ENCODE measurements at regions not wholly inside any gene's neighbourhood (a gene's known extent, or its start where the extent isn't known, plus 50 kb on each side); places are given as distances from the start of the nearest gene placed in this dataset.

GRCh38 chr21:24323536-24323935 is 1283.7 kb downstream of the MRPL39 start:
- no peak for TF ChIP-seq TCF12 (IDR thresholded peaks at IDR 0.05; ENCODE audit: low read depth)
- no peak for TF ChIP-seq CEBPB (IDR thresholded peaks at IDR 0.05)
- TF ChIP-seq TAF1 (IDR thresholded peaks at IDR 0.05; ENCODE audit: low read depth): no peak
- TF ChIP-seq, protein P1, sequence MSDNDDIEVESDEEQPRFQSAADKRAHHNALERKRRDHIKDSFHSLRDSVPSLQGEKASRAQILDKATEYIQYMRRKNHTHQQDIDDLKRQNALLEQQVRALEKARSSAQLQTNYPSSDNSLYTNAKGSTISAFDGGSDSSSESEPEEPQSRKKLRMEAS (IDR thresholded peaks at IDR 0.05): no peak
- TF ChIP-seq NFIC (IDR thresholded peaks at IDR 0.05): no peak
- no peak for TF ChIP-seq EGR1 (IDR thresholded peaks at IDR 0.05)
- no peak for TF ChIP-seq YY1 (IDR thresholded peaks at IDR 0.05; ENCODE audit: low read depth)
- TF ChIP-seq, protein P2, sequence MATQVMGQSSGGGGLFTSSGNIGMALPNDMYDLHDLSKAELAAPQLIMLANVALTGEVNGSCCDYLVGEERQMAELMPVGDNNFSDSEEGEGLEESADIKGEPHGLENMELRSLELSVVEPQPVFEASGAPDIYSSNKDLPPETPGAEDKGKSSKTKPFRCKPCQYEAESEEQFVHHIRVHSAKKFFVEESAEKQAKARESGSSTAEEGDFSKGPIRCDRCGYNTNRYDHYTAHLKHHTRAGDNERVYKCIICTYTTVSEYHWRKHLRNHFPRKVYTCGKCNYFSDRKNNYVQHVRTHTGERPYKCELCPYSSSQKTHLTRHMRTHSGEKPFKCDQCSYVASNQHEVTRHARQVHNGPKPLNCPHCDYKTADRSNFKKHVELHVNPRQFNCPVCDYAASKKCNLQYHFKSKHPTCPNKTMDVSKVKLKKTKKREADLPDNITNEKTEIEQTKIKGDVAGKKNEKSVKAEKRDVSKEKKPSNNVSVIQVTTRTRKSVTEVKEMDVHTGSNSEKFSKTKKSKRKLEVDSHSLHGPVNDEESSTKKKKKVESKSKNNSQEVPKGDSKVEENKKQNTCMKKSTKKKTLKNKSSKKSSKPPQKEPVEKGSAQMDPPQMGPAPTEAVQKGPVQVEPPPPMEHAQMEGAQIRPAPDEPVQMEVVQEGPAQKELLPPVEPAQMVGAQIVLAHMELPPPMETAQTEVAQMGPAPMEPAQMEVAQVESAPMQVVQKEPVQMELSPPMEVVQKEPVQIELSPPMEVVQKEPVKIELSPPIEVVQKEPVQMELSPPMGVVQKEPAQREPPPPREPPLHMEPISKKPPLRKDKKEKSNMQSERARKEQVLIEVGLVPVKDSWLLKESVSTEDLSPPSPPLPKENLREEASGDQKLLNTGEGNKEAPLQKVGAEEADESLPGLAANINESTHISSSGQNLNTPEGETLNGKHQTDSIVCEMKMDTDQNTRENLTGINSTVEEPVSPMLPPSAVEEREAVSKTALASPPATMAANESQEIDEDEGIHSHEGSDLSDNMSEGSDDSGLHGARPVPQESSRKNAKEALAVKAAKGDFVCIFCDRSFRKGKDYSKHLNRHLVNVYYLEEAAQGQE (IDR thresholded peaks at IDR 0.05; ENCODE audit: low read depth): no peak
- no peak for TF ChIP-seq RAD21 (IDR thresholded peaks at IDR 0.05; ENCODE audit: low read depth)
- no peak for TF ChIP-seq EP300 (IDR thresholded peaks at IDR 0.05; ENCODE audit: borderline replicate concordance)
- TF ChIP-seq FOXM1 (IDR thresholded peaks at IDR 0.05; ENCODE audit: borderline replicate concordance, low read depth): no peak
- no peak for TF ChIP-seq CREB1 (IDR thresholded peaks at IDR 0.05; ENCODE audit: low read depth)
- no peak for TF ChIP-seq ZBTB7A (IDR thresholded peaks at IDR 0.05; ENCODE audit: low read depth)
- TF ChIP-seq, protein P3, sequence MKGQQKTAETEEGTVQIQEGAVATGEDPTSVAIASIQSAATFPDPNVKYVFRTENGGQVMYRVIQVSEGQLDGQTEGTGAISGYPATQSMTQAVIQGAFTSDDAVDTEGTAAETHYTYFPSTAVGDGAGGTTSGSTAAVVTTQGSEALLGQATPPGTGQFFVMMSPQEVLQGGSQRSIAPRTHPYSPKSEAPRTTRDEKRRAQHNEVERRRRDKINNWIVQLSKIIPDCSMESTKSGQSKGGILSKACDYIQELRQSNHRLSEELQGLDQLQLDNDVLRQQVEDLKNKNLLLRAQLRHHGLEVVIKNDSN (IDR thresholded peaks at IDR 0.05): no peak
- no peak for TF ChIP-seq TEAD4 (IDR thresholded peaks at IDR 0.05)

DNA sequence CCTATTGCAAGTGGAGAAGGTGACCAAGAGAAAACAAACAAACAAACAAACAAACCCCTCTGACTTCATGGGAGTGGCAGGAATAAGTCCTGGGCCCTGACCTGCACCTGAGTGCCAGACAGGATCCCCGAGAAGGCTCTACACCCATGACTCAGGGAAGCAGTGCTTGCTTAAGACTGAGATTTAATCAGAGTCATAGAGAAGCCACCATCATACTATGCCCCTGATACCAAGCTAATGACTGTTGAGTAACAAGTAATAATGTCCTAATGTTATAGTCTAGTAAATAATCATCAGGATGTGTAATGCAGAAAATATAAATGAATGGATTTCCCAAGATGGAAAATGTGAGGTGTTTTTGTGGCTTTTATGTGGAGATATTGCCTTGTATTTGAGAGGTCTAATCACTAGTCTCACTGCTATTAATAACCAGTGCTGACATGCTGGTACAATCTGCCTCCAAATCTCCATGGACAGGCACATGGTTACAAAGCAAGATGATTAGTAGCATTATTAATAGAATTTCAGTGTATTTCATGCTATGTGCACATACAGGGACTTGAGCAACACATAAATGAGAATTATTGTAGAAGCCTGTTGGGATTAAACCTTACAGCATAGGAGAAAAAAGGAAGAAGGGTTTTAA is 1290.9 kb downstream of the MRPL39 start:
- TF ChIP-seq, protein P1 (IDR thresholded peaks at IDR 0.05): no peak
- TF ChIP-seq TAF1 (IDR thresholded peaks at IDR 0.05; ENCODE audit: low read depth): no peak
- TF ChIP-seq EP300 (IDR thresholded peaks at IDR 0.05; ENCODE audit: borderline replicate concordance): no peak
- TF ChIP-seq YY1 (IDR thresholded peaks at IDR 0.05; ENCODE audit: low read depth): no peak
- TF ChIP-seq, protein P2 (IDR thresholded peaks at IDR 0.05; ENCODE audit: low read depth): no peak

GRCh38 chr21:24310788-24311187 is 1296.5 kb downstream of the MRPL39 start:
- no peak for TF ChIP-seq TCF12 (IDR thresholded peaks at IDR 0.05; ENCODE audit: low read depth)
- TF ChIP-seq ZBTB7A (IDR thresholded peaks at IDR 0.05; ENCODE audit: low read depth): no peak
- TF ChIP-seq CREB1 (IDR thresholded peaks at IDR 0.05; ENCODE audit: low read depth): no peak
- TF ChIP-seq FOXM1 (IDR thresholded peaks at IDR 0.05; ENCODE audit: borderline replicate concordance, low read depth): no peak
- no peak for TF ChIP-seq YY1 (IDR thresholded peaks at IDR 0.05; ENCODE audit: low read depth)
- TF ChIP-seq, protein P3 (IDR thresholded peaks at IDR 0.05): no peak
- TF ChIP-seq, protein P1 (IDR thresholded peaks at IDR 0.05): no peak
- TF ChIP-seq, protein P2 (IDR thresholded peaks at IDR 0.05; ENCODE audit: low read depth): no peak
- TF ChIP-seq CEBPB (IDR thresholded peaks at IDR 0.05): no peak
- TF ChIP-seq TEAD4 (IDR thresholded peaks at IDR 0.05): no peak
- no peak for TF ChIP-seq TAF1 (IDR thresholded peaks at IDR 0.05; ENCODE audit: low read depth)
- TF ChIP-seq NFIC (IDR thresholded peaks at IDR 0.05): no peak
- TF ChIP-seq RAD21 (IDR thresholded peaks at IDR 0.05; ENCODE audit: low read depth): no peak
- TF ChIP-seq EGR1 (IDR thresholded peaks at IDR 0.05): no peak
- TF ChIP-seq EP300 (IDR thresholded peaks at IDR 0.05; ENCODE audit: borderline replicate concordance): no peak

DNA sequence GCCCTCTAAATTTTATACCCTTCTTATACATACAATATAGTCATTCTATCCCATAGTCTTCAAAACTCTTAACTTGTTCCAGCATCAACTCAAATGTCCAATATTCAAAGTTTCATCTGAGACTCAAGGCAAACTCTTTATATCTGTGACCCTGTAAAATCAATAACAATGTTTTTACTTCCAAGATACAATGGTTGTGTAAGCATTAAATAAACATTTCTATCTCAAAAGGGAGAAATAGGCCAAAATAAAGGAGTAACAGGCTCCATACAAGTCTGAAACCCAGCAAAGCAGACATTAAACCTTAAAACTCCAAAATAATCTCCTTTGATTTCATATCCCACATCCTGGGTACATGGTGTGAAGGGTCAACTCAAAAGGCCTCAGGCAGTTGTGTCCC is 1299.1 kb downstream of the MRPL39 start:
- TF ChIP-seq, protein P2 (IDR thresholded peaks at IDR 0.05; ENCODE audit: low read depth): no peak
- TF ChIP-seq EP300 (IDR thresholded peaks at IDR 0.05; ENCODE audit: borderline replicate concordance): no peak
- no peak for TF ChIP-seq CREB1 (IDR thresholded peaks at IDR 0.05; ENCODE audit: low read depth)
- TF ChIP-seq NFIC (IDR thresholded peaks at IDR 0.05): no peak
- no peak for TF ChIP-seq TEAD4 (IDR thresholded peaks at IDR 0.05)
- TF ChIP-seq, protein P1 (IDR thresholded peaks at IDR 0.05): no peak
- TF ChIP-seq EGR1 (IDR thresholded peaks at IDR 0.05): no peak
- TF ChIP-seq FOXM1 (IDR thresholded peaks at IDR 0.05; ENCODE audit: borderline replicate concordance, low read depth): no peak
- no peak for TF ChIP-seq RAD21 (IDR thresholded peaks at IDR 0.05; ENCODE audit: low read depth)
- TF ChIP-seq, protein P3 (IDR thresholded peaks at IDR 0.05): no peak
- no peak for TF ChIP-seq ZBTB7A (IDR thresholded peaks at IDR 0.05; ENCODE audit: low read depth)
